Retinal pigment epithelial cell (primary cell): ENCODE measurements at regions not wholly inside any gene's neighbourhood (a gene's known extent, or its start where the extent isn't known, plus 50 kb on each side); places are given as distances from the start of the nearest gene placed in this dataset.

Experiments used
- DNase-seq: peaks from one replicate; pipeline ENCODE4 v3.0.0-alpha.2; 2010; ENCODE audit warnings: low read depth
- H3K4me3 ChIP-seq: 2 replicates; pipeline ENCODE4 v1.5.1; 2011; ENCODE audit warnings: mild to moderate bottlenecking, low read length, control low read depth, moderate library complexity
- TF ChIP-seq, protein P1 (sequence below): conservative IDR thresholded peaks from 2 replicates; pipeline ENCODE4 v1.5.1; 2011; ENCODE audit warnings: low read depth, low read length, control low read depth, inconsistent platforms

DNA sequence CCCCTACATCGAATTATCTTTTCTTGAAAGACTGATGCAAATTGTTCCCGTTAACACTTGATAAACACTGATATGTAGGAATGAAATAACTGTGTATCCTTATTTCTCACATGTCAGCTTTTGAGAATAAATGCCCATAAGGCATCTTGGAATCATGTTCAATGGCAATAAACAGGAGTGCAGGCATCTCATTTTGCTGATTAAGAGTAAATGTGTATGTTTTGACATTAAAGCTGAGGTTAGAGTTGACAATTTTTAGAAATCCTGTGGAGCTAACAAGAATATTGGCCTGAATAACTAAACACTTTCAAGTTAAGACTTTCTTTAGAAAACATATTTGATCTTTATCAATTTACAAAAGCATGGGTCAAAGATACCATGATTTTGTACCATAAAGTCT, 646.2 kb upstream of the MIR17HG start:
- TF ChIP-seq, protein P1, sequence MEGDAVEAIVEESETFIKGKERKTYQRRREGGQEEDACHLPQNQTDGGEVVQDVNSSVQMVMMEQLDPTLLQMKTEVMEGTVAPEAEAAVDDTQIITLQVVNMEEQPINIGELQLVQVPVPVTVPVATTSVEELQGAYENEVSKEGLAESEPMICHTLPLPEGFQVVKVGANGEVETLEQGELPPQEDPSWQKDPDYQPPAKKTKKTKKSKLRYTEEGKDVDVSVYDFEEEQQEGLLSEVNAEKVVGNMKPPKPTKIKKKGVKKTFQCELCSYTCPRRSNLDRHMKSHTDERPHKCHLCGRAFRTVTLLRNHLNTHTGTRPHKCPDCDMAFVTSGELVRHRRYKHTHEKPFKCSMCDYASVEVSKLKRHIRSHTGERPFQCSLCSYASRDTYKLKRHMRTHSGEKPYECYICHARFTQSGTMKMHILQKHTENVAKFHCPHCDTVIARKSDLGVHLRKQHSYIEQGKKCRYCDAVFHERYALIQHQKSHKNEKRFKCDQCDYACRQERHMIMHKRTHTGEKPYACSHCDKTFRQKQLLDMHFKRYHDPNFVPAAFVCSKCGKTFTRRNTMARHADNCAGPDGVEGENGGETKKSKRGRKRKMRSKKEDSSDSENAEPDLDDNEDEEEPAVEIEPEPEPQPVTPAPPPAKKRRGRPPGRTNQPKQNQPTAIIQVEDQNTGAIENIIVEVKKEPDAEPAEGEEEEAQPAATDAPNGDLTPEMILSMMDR: no peak
- H3K4me3 ChIP-seq: no peak overlapping the region
- no peak for DNase-seq

DNA sequence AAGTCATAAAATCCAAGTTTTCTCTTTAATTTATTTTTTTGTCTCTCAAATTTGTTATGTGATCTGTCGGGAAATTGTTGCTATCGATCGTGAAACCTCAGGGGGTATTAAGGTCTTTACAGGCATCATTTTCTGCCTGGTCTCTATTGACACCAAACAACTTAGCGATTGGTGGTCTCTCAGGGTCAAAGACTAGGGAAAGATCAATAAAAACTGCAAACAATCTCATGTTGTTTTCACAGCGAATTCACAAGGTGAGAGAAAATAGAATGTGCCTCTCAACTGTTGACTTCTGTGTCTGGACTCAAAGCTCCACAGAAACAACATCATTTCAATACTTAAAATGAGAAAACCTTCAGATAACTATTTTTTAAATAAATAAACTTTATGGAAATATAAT, 645.4 kb upstream of the MIR17HG start:
- no peak for DNase-seq
- TF ChIP-seq, protein P1: no peak
- H3K4me3 ChIP-seq: no peak overlapping the region

DNA sequence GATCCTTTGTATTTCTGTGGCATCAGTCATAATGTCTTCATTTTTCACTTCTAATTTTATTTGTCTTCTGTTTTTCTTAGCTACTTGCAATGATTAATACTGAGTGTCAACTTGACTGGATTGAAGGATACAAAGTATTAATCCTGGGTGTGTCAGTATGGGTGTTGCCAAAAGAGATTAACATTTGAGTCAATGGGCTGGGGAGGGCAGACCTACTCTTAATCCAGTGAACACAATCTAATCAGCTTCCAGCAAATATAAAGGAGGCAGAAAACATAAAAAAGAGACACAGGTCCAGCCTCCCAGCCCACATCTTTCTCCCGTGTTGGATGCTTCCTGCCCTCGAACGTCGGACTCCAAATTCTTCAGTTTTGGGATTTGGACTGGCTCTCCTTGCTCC, 640.9 kb upstream of the MIR17HG start:
- H3K4me3 ChIP-seq: no peak overlapping the region
- peak; percentile 58 for DNase-seq
- TF ChIP-seq, protein P1: no peak

- TF ChIP-seq, protein P1: no peak
- no peak overlapping the region for H3K4me3 ChIP-seq
- no peak for DNase-seq
Observed at GRCh38 chr13:90708128-90708527, 639.4 kb upstream of the MIR17HG start.

DNA sequence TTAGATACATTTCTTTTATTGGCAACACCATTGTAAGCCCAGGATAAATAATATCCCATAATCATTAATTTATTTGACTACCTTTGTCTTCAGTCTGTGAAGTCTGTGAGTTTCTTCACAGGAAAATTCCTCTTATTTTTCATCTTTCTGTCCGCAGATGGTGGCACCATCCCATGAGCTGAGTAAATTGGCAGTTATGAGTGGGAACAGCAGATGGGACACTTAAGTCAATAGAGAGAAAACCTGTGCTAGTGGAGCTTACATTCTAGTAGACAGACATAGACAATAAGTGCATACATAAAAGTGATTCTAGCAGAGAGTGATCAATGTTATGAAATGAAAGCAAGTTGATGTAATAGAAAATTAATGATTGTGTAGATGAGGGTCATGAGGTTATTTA, 638.2 kb upstream of the MIR17HG start:
- TF ChIP-seq, protein P1: no peak
- DNase-seq: no peak
- no peak overlapping the region for H3K4me3 ChIP-seq

DNA sequence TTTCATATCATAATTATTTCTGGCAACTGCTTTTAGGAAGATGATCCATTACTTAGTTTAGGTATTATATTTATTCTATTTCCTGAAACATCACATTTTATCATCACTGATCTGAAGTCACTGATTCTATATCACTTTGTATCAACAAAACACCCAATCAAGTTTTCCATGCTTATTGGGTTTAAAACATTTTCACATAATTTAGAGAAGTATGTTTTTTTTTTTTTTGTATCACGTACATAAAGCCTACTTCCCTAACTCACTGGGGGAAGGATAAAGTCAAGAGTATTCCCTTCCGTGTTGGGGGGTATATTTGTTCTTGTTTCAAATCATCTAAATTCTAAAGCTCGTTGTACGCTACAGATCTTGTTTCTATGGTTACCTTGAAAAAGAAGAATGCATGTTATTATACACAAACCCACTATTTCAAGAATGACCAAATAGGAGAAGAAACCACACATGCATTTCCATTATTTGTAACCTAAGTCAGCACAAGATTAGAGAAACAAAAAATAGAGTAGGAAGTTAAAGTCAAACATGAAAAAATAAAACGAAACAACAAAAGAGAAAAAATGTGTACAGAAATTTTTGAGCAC, 637.2 kb upstream of the MIR17HG start:
- TF ChIP-seq, protein P1: no peak
- H3K4me3 ChIP-seq: no peak overlapping the region
- no peak for DNase-seq

- no peak for DNase-seq
- TF ChIP-seq, protein P1: no peak
- no peak overlapping the region for H3K4me3 ChIP-seq
Observed at GRCh38 chr13:90713441-90714133, 633.9 kb upstream of the MIR17HG start.
